ENCODE measurements at regions not wholly inside any gene's neighbourhood (a gene's known extent, or its start where the extent isn't known, plus 50 kb on each side); places are given as distances from the start of the nearest gene placed in this dataset.

GRCh38 chr6:88377976-88378568, 211.9 kb upstream of the CNR1 start:
- TF ChIP-seq CTCF (IDR thresholded peaks at IDR 0.05; ENCODE audit: insufficient read depth, low read depth, low read length), result no peak
- TF ChIP-seq EZH2 (IDR thresholded peaks at IDR 0.05; ENCODE audit: insufficient read depth, low read length), result no peak

Data from astrocyte (in vitro differentiated cells and primary cell).